ENCODE measurements at regions not wholly inside any gene's neighbourhood (a gene's known extent, or its start where the extent isn't known, plus 50 kb on each side); places are given as distances from the start of the nearest gene placed in this dataset.

DNA sequence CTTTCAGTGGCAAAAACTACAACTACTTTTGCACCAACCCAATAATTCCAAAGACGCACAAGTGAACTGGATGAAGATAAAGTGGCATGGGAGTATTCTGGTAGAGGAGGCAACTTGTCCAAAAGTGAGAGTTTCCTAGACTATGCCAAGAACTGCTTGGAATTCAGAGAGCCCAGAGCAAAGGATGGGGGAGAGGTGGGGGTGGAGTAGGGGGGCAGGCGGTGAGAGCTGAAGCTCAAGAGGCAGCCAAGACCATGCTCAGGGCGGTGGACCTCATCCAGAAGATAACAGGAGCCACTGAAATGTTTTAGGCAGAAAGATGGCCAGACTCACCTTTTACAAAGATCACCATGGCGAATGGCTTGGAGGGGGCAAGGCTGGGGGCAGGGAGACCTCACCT, 242.5 kb downstream of the SEC61B start:
- H2BK120ac ChIP-seq (ENCODE audit: low read depth, low read length, poor library complexity, severe bottlenecking) = no peak overlapping the region
- no peak overlapping the region for H3K27ac ChIP-seq (ENCODE audit: insufficient read length, low read depth, low read length)
- no peak overlapping the region for H3K23ac ChIP-seq (ENCODE audit: insufficient read length, low read depth, low read length)
- H3K23me2 ChIP-seq (ENCODE audit: insufficient read length, low read depth, low read length, poor library complexity, severe bottlenecking) = no peaks in the 10 kb centered on the region
- no peaks in the 10 kb centered on the region for H3K79me1 ChIP-seq (ENCODE audit: insufficient read depth, low read depth, low read length, poor library complexity, severe bottlenecking)
- H3T11ph ChIP-seq (ENCODE audit: low read length) = no peak overlapping the region
- H2BK5ac ChIP-seq (ENCODE audit: insufficient read length, low read length) = no peak overlapping the region
- no peak overlapping the region for H2AFZ ChIP-seq (ENCODE audit: low read length)
- H3K9ac ChIP-seq (ENCODE audit: extremely low read depth, insufficient read length, low read length) = no peak overlapping the region
- no peak for DNase-seq
- Mint-ChIP-seq H3K4me3 (no peak overlapping the region), H3K27ac (no peak overlapping the region), H3K27me3 (ENCODE audit: low read depth) (peaks cover 6% of the 10 kb centered on the region; the same call in 1 of the 2 replicates), H3K9me3 (peaks cover 0 to 6% of the 10 kb centered on the region in 2 experiments; a peak in 1 of 5 replicates), H3K4me1 (peaks cover 2 to 10% of the 10 kb centered on the region in 2 experiments; a peak in 2 of 4 replicates), H3K36me3 (ENCODE audit: insufficient read depth in 1 of 3, low read depth in 3 of 3) (no peaks in the 10 kb centered on the region)
- no peaks in the 10 kb centered on the region for H4K20me1 ChIP-seq (ENCODE audit: control insufficient read depth, insufficient read depth, insufficient read length)
- H3K4ac ChIP-seq (ENCODE audit: low read depth, low read length) = no peak overlapping the region
- TF ChIP-seq, protein P1, sequence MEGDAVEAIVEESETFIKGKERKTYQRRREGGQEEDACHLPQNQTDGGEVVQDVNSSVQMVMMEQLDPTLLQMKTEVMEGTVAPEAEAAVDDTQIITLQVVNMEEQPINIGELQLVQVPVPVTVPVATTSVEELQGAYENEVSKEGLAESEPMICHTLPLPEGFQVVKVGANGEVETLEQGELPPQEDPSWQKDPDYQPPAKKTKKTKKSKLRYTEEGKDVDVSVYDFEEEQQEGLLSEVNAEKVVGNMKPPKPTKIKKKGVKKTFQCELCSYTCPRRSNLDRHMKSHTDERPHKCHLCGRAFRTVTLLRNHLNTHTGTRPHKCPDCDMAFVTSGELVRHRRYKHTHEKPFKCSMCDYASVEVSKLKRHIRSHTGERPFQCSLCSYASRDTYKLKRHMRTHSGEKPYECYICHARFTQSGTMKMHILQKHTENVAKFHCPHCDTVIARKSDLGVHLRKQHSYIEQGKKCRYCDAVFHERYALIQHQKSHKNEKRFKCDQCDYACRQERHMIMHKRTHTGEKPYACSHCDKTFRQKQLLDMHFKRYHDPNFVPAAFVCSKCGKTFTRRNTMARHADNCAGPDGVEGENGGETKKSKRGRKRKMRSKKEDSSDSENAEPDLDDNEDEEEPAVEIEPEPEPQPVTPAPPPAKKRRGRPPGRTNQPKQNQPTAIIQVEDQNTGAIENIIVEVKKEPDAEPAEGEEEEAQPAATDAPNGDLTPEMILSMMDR (conservative IDR thresholded peaks at IDR 0.05) = no peak
- H2BK15ac ChIP-seq (ENCODE audit: low read depth, low read length) = no peak overlapping the region
- no peak overlapping the region for H4K91ac ChIP-seq (ENCODE audit: insufficient read length, low read depth, low read length)
- H2BK20ac ChIP-seq (ENCODE audit: low read depth, low read length, poor library complexity, severe bottlenecking) = no peak overlapping the region
- no peak overlapping the region for H3K14ac ChIP-seq (ENCODE audit: insufficient read depth, low read length)
- H3K9me3 ChIP-seq (ENCODE audit: control insufficient read depth, low read depth, low read length) = no peaks in the 10 kb centered on the region
- H3K4me2 ChIP-seq (ENCODE audit: insufficient read depth, insufficient read length, low read length) = no peak overlapping the region
- H4K8ac ChIP-seq (replicated peaks; ENCODE audit: insufficient read length, low read depth, low read length) = no peak overlapping the region
- H3K79me2 ChIP-seq (ENCODE audit: insufficient read depth, low read length) = no peaks in the 10 kb centered on the region
- no peak overlapping the region for H2AK5ac ChIP-seq (ENCODE audit: insufficient read length, low read length)
- WGBS (ENCODE audit: extremely low coverage, insufficient read length, low lambda C conversion rate) = no CpG with 5 or more reads among the region's 4 CpGs
- H3K56ac ChIP-seq (ENCODE audit: insufficient read length, low read depth, low read length) = no peak overlapping the region
- H3K18ac ChIP-seq (ENCODE audit: insufficient read length, low read depth, low read length) = no peak overlapping the region
- no peak overlapping the region for H2BK12ac ChIP-seq (ENCODE audit: insufficient read length, low read depth, low read length)
- no peaks in the 10 kb centered on the region for H3K4me1 ChIP-seq (ENCODE audit: insufficient read depth, low read length)
- no peak overlapping the region for H4K5ac ChIP-seq (ENCODE audit: insufficient read length, low read depth, low read length)
- H3K27me3 ChIP-seq (ENCODE audit: insufficient read depth, low read length) = no peaks in the 10 kb centered on the region
